SJCRH30 (cell line): ENCODE measurements at regions not wholly inside any gene's neighbourhood (a gene's known extent, or its start where the extent isn't known, plus 50 kb on each side); places are given as distances from the start of the nearest gene placed in this dataset.
A peak's percentile ranks its signal among the peaks of the same experiment; 100 is the strongest.
"Not testable (repeated sequence)": the region's sequence is repeated elsewhere in the genome, so short reads cannot be mapped to it uniquely, and the experiment has no call there.

Experiments
- DNase-seq, 2 experiments: peaks; one replicate each; pipeline ENCODE4 v3.0.0-alpha.2; 2015 to 2020
- H3K27ac ChIP-seq: fragments of 250-450 bp; sonication (Bioruptor Pico); 2 replicates; pipeline ENCODE4 v1.5.1; 2020; ENCODE audit warnings: mild to moderate bottlenecking, moderate library complexity
- H3K27me3 ChIP-seq: fragments of 250-450 bp; sonication (Bioruptor Pico); 2 replicates; pipeline ENCODE4 v1.5.1; 2020; ENCODE audit warnings: mild to moderate bottlenecking, moderate library complexity
- H3K36me3 ChIP-seq: fragments of 250-450 bp; sonication (Bioruptor Pico); 2 replicates; pipeline ENCODE4 v1.5.1; 2020; ENCODE audit warnings: mild to moderate bottlenecking, moderate library complexity
- H3K4me1 ChIP-seq: fragments of 250-450 bp; sonication (Bioruptor Pico); 2 replicates; pipeline ENCODE4 v1.5.1; 2020; ENCODE audit warnings: mild to moderate bottlenecking, moderate library complexity
- H3K4me3 ChIP-seq: fragments of 250-450 bp; sonication (Bioruptor Pico); 2 replicates; pipeline ENCODE4 v1.5.1; 2020; ENCODE audit warnings: mild to moderate bottlenecking, moderate library complexity
- H3K9me3 ChIP-seq: fragments of 250-450 bp; sonication (Bioruptor Pico); replicated peaks from 2 replicates; pipeline ENCODE4 v1.5.1; 2020; ENCODE audit warnings: mild to moderate bottlenecking, moderate library complexity

GRCh38 chr1:82392513-82392912 lies 591.8 kb downstream of the ADGRL2 start:
- Histone ChIP-seq H3K27ac (no peak overlapping the region), H3K27me3 (no peaks in the 10 kb centered on the region), H3K9me3 (no peaks in the 10 kb centered on the region), H3K4me3 (no peak overlapping the region), H3K36me3 (no peaks in the 10 kb centered on the region), H3K4me1 (peaks cover 12% of the 10 kb centered on the region; the same call in 1 of the 2 replicates)
- no peak for DNase-seq

- H3K4me1 ChIP-seq, result peaks cover 12% of the 10 kb centered on the region; the same call in 1 of the 2 replicates
- no peaks in the 10 kb centered on the region for H3K9me3 ChIP-seq
- H3K27me3 ChIP-seq, result no peaks in the 10 kb centered on the region
- DNase-seq, result no peak
- no peaks in the 10 kb centered on the region for H3K36me3 ChIP-seq
- H3K4me3 ChIP-seq, result no peak overlapping the region
- H3K27ac ChIP-seq, result no peak overlapping the region
These were observed 591.0 kb downstream of the ADGRL2 start for GRCh38 chr1:82391712-82392111.

GRCh38 chr1:82390627-82391026 lies 589.9 kb downstream of the ADGRL2 start:
- H3K27ac ChIP-seq, result no peak overlapping the region
- H3K4me1 ChIP-seq, result peaks cover 10% of the 10 kb centered on the region; the same call in 1 of the 2 replicates
- H3K9me3 ChIP-seq, result no peaks in the 10 kb centered on the region
- H3K36me3 ChIP-seq, result no peaks in the 10 kb centered on the region
- no peaks in the 10 kb centered on the region for H3K27me3 ChIP-seq
- no peak for DNase-seq
- H3K4me3 ChIP-seq, result no peak overlapping the region

GRCh38 chr1:82388679-82389078 lies 587.9 kb downstream of the ADGRL2 start:
- H3K27ac ChIP-seq, result no peak overlapping the region
- peaks cover 5% of the 10 kb centered on the region; the same call in 1 of the 2 replicates for H3K4me1 ChIP-seq
- H3K27me3 ChIP-seq, result no peaks in the 10 kb centered on the region
- H3K36me3 ChIP-seq, result no peaks in the 10 kb centered on the region
- no peaks in the 10 kb centered on the region for H3K9me3 ChIP-seq
- H3K4me3 ChIP-seq, result no peak overlapping the region
- peak; percentile 58 to 77 for DNase-seq

GRCh38 chr1:82387012-82387366 lies 586.3 kb downstream of the ADGRL2 start:
- DNase-seq, result no peak
- H3K9me3 ChIP-seq, result no peaks in the 10 kb centered on the region
- H3K4me1 ChIP-seq, result peaks cover 5% of the 10 kb centered on the region; the same call in 1 of the 2 replicates
- H3K27me3 ChIP-seq, result no peaks in the 10 kb centered on the region
- H3K36me3 ChIP-seq, result no peaks in the 10 kb centered on the region
- no peak overlapping the region for H3K4me3 ChIP-seq
- no peak overlapping the region for H3K27ac ChIP-seq

- Histone ChIP-seq H3K4me1 (peaks cover 5% of the 10 kb centered on the region; the same call in 1 of the 2 replicates), H3K9me3 (no peaks in the 10 kb centered on the region), H3K27ac (no peak overlapping the region), H3K4me3 (no peak overlapping the region), H3K27me3 (no peaks in the 10 kb centered on the region), H3K36me3 (no peaks in the 10 kb centered on the region)
- DNase-seq, result no peak
These were observed 585.8 kb downstream of the ADGRL2 start for GRCh38 chr1:82386365-82387011.

- H3K4me1 ChIP-seq, result peaks cover 5% of the 10 kb centered on the region; the same call in 1 of the 2 replicates
- H3K9me3 ChIP-seq, result no peaks in the 10 kb centered on the region
- no peaks in the 10 kb centered on the region for H3K27me3 ChIP-seq
- no peak overlapping the region for H3K4me3 ChIP-seq
- no peak overlapping the region for H3K27ac ChIP-seq
- no peaks in the 10 kb centered on the region for H3K36me3 ChIP-seq
- DNase-seq, result no peak
These were observed 584.0 kb downstream of the ADGRL2 start for GRCh38 chr1:82384776-82385175.

GRCh38 chr1:82377201-82377884 lies 576.6 kb downstream of the ADGRL2 start:
- Histone ChIP-seq H3K4me3 (no peak overlapping the region), H3K36me3 (no peaks in the 10 kb centered on the region), H3K4me1 (no peaks in the 10 kb centered on the region), H3K9me3 (no peaks in the 10 kb centered on the region), H3K27me3 (no peaks in the 10 kb centered on the region), H3K27ac (no peak overlapping the region)
- no peak for DNase-seq

- Histone ChIP-seq H3K36me3 (no peaks in the 10 kb centered on the region), H3K9me3 (no peaks in the 10 kb centered on the region), H3K27me3 (no peaks in the 10 kb centered on the region), H3K4me1 (no peaks in the 10 kb centered on the region), H3K27ac (no peak overlapping the region), H3K4me3 (no peak overlapping the region)
- DNase-seq, result no peak
These were observed 573.0 kb downstream of the ADGRL2 start for GRCh38 chr1:82373710-82374109.

- Histone ChIP-seq H3K9me3 (no peaks in the 10 kb centered on the region), H3K4me3 (no peak overlapping the region), H3K4me1 (no peaks in the 10 kb centered on the region), H3K27me3 (no peaks in the 10 kb centered on the region), H3K27ac (no peak overlapping the region), H3K36me3 (no peaks in the 10 kb centered on the region)
- no peak for DNase-seq
These were observed 571.2 kb downstream of the ADGRL2 start for GRCh38 chr1:82371844-82372498.

GRCh38 chr1:82367456-82367855 lies 566.7 kb downstream of the ADGRL2 start:
- H3K27me3 ChIP-seq, result no peaks in the 10 kb centered on the region
- no peak overlapping the region for H3K4me3 ChIP-seq
- peaks cover 3% of the 10 kb centered on the region; the same call in 1 of the 2 replicates for H3K4me1 ChIP-seq
- no peak overlapping the region for H3K27ac ChIP-seq
- H3K36me3 ChIP-seq, result no peaks in the 10 kb centered on the region
- no peaks in the 10 kb centered on the region for H3K9me3 ChIP-seq
- no peak for DNase-seq

- Histone ChIP-seq H3K36me3 (no peaks in the 10 kb centered on the region), H3K9me3 (no peaks in the 10 kb centered on the region), H3K27ac (no peak overlapping the region), H3K27me3 (no peaks in the 10 kb centered on the region), H3K4me1 (peaks cover 3% of the 10 kb centered on the region; the same call in 1 of the 2 replicates), H3K4me3 (no peak overlapping the region)
- DNase-seq, result no peak
These were observed 566.0 kb downstream of the ADGRL2 start for GRCh38 chr1:82366689-82367088.

- H3K4me1 ChIP-seq, H3K4me3 ChIP-seq: not testable (repeated sequence)
These were observed 558.8 kb downstream of the ADGRL2 start for GRCh38 chr1:82359541-82359940.

GRCh38 chr1:82358706-82359105 lies 558.0 kb downstream of the ADGRL2 start:
- H3K36me3 ChIP-seq, H3K9me3 ChIP-seq, H3K27ac ChIP-seq, H3K4me1 ChIP-seq, DNase-seq, H3K4me3 ChIP-seq, H3K27me3 ChIP-seq: not testable (repeated sequence)

More at GRCh38 chr1:82359541-82359940, 558.8 kb downstream of the ADGRL2 start:
- not testable (repeated sequence) for H3K9me3 ChIP-seq, DNase-seq, H3K27ac ChIP-seq, H3K27me3 ChIP-seq, H3K36me3 ChIP-seq

GRCh38 chr1:82354546-82354945 lies 553.8 kb downstream of the ADGRL2 start:
- H3K27me3 ChIP-seq, H3K27ac ChIP-seq, H3K4me1 ChIP-seq, H3K4me3 ChIP-seq, H3K9me3 ChIP-seq, DNase-seq, H3K36me3 ChIP-seq: not testable (repeated sequence)
